ENCODE measurements at regions not wholly inside any gene's neighbourhood (a gene's known extent, or its start where the extent isn't known, plus 50 kb on each side); places are given as distances from the start of the nearest gene placed in this dataset.
"Not testable (repeated sequence)": the region's sequence is repeated elsewhere in the genome, so short reads cannot be mapped to it uniquely, and the experiment has no call there.

- DNase-seq (ENCODE audit: low read depth): no peak
These were observed 139.3 kb downstream of the MID1IP1 start for GRCh38 chrX:38940547-38940946.

- no peak for DNase-seq (ENCODE audit: low read depth)
These were observed 140.4 kb downstream of the MID1IP1 start for GRCh38 chrX:38941675-38942074.

DNA sequence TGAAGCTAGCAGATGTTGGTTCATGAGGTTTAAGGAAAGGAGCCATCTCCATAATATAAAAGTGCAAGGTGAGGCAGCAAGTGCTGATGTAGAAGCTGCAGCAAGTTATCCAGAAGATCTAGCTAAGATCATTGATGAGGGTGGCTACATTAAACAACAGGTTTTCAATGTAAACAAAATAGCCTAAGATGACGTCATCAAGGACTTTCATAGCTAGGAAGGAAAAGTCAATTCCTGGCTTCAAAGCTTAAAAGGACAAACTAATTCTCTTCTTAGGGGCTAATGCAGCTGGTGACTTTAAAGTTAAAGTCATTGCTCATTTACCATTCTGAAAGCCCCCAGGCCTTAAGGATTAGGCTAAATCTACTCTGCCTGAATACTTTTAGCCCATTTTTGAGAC, 141.9 kb downstream of the MID1IP1 start:
- DNase-seq (ENCODE audit: low read depth): no peak

DNA sequence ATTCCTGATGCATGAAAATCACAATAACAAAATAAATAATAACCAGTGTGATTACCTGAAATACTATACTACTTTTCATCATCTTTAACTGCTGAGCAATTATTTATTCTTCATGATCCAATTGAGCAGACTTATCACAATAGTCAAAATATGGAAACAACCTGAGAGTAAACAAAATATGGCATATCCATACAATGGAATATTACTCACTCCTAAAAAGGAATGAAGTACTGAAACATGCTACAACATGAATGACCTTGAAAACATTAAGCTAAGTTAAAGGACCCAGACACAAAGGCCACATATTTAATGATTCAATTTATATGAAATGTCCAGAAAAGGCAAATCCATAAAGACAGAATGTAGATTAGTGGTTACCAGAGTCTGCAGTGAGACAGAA, 146.8 kb downstream of the MID1IP1 start:
- no peak for DNase-seq (ENCODE audit: low read depth)

GRCh38 chrX:38954520-38954919, 153.3 kb downstream of the MID1IP1 start:
- DNase-seq (ENCODE audit: low read depth): no peak

- DNase-seq (ENCODE audit: low read depth): no peak
These were observed 158.5 kb downstream of the MID1IP1 start for GRCh38 chrX:38959736-38960135.

DNA sequence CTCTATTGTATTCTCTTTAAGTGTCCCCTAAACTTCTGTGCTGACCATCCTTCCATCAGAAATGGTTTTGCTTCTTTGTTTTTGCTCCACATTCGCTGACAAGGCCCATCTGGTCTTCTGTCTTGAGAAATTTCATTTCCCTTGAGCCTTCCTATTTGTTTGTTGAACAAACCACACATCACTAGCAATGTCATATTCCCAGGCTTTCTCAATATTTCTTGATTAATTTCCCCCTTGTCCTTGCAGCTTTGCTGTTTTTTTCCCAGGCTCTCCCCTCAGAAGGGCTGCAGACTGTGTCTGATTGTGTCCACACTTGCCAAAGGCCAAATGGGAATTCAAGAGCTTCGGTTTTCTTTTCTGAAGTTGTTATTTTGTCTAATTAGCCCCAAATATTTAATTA, 158.9 kb downstream of the MID1IP1 start:
- no peak for DNase-seq (ENCODE audit: low read depth)

DNA sequence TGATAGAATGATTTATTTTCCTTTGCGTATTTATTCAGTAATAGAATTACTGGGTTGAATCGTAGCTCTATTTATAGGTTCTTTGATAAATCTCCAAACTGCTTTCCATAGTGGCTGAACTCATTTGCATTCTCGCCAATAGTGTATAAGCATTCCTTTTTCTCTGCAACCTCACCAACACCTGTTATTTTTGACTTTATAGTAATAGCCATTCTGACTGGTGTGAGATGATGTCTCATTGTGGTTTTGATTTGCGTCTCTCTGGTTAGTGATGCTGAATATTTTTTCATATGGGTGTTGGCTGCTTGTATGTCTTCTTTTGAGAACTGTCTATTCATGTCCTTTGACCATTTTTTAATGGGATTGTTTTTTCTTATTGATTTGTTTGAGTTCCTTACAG, 160.7 kb downstream of the MID1IP1 start:
- DNase-seq (ENCODE audit: low read depth): no peak

GRCh38 chrX:38963244-38963643, 162.0 kb downstream of the MID1IP1 start:
- not testable (repeated sequence) for DNase-seq (ENCODE audit: low read depth)

DNA sequence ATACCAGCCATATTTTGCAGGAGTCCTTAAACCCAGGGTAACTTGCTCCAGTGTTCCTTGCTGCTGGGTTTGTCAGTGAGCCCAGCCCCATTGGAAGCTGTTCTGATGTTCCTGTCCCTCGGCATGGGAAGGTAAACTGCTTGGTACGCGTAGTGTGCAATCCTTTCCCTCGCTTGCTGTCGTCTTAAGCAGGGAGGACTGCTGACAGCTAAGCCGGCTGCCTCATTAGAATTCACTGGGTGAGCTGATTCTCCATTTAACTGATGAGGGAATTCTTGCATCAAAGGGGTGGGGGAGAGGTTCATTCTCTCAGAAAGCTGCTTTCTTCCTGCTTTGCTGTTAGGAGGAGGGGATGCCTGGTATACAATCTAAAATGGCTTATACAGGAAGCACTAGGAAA, 164.6 kb downstream of the MID1IP1 start:
- no peak for DNase-seq (ENCODE audit: low read depth)

DNA sequence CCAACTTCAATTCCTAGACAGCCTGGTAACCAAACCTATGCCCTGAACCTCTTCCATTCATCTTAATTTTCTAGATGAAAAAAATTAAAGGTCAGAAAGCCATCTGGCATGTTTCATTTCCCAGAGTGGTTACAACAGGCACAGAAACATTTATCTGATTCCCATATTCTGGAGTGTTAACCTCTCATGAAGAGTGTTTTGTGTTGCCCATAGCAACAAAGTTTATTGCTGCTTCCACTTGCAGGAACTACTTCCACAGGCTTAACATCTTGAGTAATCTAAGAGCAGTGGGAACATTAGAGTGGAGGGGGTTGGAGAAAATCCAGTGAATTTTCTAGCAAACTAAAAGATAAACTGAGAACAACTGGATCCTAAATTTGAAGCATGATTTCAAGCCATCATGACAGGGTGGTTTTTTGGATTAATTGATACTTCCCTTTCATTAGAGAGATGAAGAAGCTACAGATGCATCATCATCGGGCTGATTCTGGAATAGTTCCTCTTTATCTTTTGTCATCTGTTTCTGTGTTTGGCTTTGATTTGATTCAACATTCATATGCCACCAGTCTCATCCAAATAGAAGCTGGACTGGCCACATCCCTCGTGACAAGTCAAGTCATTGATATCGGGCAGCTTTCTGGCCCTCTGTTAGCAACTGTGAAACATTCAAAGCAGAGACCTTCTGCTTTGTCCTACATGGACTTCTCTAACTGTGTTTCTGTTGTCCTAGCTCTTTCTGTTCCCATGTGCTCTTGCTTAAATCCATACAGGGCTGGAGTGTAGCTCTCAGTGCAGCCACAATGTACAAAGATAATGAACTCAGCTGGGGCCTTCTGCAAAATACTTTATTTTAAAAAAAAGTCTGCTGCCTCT, 167.3 kb downstream of the MID1IP1 start:
- DNase-seq (ENCODE audit: low read depth): no peak

- DNase-seq (ENCODE audit: low read depth): no peak
These were observed 168.8 kb downstream of the MID1IP1 start for GRCh38 chrX:38970074-38970473.

GRCh38 chrX:38970845-38971244, 169.6 kb downstream of the MID1IP1 start:
- DNase-seq (ENCODE audit: low read depth): no peak

- DNase-seq (ENCODE audit: low read depth): no peak
These were observed 172.1 kb downstream of the MID1IP1 start for GRCh38 chrX:38973322-38973721.

- DNase-seq (ENCODE audit: low read depth): no peak
These were observed 173.3 kb downstream of the MID1IP1 start for GRCh38 chrX:38974542-38974941.

DNA sequence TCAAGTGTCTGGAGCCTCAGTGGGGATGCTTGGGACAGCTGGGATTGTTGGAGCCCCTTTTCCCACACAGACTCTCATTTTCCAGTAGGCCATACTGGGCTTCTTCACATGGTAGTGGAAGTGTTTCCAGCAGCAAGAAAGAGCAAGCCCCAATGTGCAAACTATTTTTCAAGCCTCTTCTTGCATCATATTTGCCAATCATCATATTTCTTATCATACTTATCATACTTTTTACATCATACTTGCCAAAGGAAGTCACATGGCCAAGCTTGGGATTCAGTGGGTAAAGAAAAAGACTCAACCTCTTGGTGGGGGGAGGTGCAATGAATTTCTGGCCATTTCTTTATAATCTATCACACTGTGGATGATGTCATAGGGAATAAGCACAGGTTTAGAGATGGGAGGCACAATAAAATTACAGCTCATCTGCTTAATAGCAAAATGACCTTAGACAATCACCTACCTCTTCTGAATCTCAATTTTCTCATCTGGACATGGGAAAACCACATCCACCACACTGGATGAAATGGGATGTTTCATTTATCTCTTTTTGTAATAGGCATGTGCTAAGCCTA, 174.2 kb downstream of the MID1IP1 start:
- no peak for DNase-seq (ENCODE audit: low read depth)

GRCh38 chrX:38982370-38982769, 181.1 kb downstream of the MID1IP1 start:
- no peak for DNase-seq (ENCODE audit: low read depth)

DNA sequence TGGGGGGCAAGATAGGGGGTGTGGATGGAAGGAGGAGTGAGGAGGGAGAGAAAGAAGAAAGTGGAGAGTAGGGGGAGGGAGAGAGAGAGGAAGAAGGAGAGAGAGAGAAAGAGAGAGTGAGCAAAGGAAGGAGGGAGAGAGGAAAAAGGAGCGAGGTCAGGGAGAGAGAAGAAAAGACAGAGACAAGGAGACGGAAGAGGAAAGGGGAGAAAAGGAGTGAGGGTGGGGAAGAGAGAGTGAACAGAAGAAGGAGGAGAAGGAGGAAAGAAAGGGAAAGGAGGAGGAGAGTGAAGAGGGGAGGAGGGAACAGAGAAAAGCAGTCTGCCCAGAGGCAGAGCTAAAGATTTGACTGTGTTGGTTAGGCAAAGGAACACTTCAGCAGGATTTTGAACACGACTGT, 181.6 kb downstream of the MID1IP1 start:
- DNase-seq (ENCODE audit: low read depth): no peak

- DNase-seq (ENCODE audit: low read depth): no peak
These were observed 184.1 kb downstream of the MID1IP1 start for GRCh38 chrX:38985375-38985774.

- no peak for DNase-seq (ENCODE audit: low read depth)
These were observed 184.7 kb downstream of the MID1IP1 start for GRCh38 chrX:38985945-38986344.

GRCh38 chrX:38986586-38986985, 185.3 kb downstream of the MID1IP1 start:
- DNase-seq (ENCODE audit: low read depth): no peak

- DNase-seq (ENCODE audit: low read depth): no peak
These were observed 186.0 kb downstream of the MID1IP1 start for GRCh38 chrX:38987198-38987651.

DNA sequence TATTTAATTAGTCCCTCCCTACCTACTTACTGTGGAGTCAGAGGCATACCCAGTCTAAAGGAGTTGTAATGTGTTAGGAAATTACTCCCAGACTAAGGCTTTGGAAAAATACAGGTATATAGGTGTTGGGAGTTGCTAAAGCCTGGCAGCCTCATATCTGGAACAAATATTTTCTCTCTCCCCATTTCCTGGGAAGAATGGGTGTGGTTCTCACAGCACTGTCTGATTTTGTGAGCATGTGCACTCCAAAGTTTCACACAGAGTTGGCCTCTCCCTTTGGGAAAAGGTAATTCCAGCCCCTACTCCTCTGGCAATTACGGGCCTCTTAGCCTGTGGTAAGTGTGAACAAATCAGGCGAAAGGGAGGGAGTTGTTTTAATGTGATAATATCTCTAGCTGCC, 187.0 kb downstream of the MID1IP1 start:
- no peak for DNase-seq (ENCODE audit: low read depth)

- no peak for DNase-seq (ENCODE audit: low read depth)
These were observed 187.8 kb downstream of the MID1IP1 start for GRCh38 chrX:38989076-38989475.
